GM23338 (cell line): ENCODE measurements at regions not wholly inside any gene's neighbourhood (a gene's known extent, or its start where the extent isn't known, plus 50 kb on each side); places are given as distances from the start of the nearest gene placed in this dataset.

ENCODE experiments used
- ATAC-seq: fragments of 200-7000 bp; cut with Tn5 transposase; 3 replicates; pipeline ENCODE4 v1.9.1; 2020
- DNase-seq: peaks from one replicate; pipeline ENCODE4 v3.0.0-alpha.2; 2015; ENCODE audit warnings: low spot score
- H2AFZ ChIP-seq: fragments of 200-600 bp; sonication (generic); 2 replicates; pipeline ENCODE4 v1.8.0; 2016; ENCODE audit warnings: antibody characterized with exemption, mild to moderate bottlenecking, moderate library complexity
- H3F3A ChIP-seq: fragments of 200-600 bp; sonication (generic); replicated peaks from 2 replicates; pipeline ENCODE4 v1.8.0; 2017; ENCODE audit warnings: antibody characterized with exemption, mixed run types, low read depth
- H3K27ac ChIP-seq: fragments of 200-600 bp; sonication (generic); 2 replicates; pipeline ENCODE4 v1.6.1; 2016; ENCODE audit warnings: low read depth
- H3K27me3 ChIP-seq: fragments of 200-600 bp; sonication (generic); 2 replicates; pipeline ENCODE4 v1.8.0; 2016; ENCODE audit warnings: mild to moderate bottlenecking, mixed run types, moderate library complexity; ENCODE audit not compliant: insufficient read depth
- H3K36me3 ChIP-seq: fragments of 200-600 bp; sonication (generic); 2 replicates; pipeline ENCODE4 v1.8.0; 2016; ENCODE audit warnings: mild to moderate bottlenecking; ENCODE audit not compliant: insufficient read depth
- H3K4me1 ChIP-seq: fragments of 200-600 bp; sonication (generic); 2 replicates; pipeline ENCODE4 v1.8.0; 2016; ENCODE audit warnings: mild to moderate bottlenecking, moderate library complexity; ENCODE audit not compliant: insufficient read depth
- H3K4me2 ChIP-seq: fragments of 200-600 bp; sonication (generic); 2 replicates; pipeline ENCODE4 v1.7.1; 2017; ENCODE audit warnings: mixed run types
- H3K4me3 ChIP-seq: fragments of 200-600 bp; sonication (generic); 2 replicates; pipeline ENCODE4 v1.6.1; 2016; ENCODE audit warnings: mixed run types
- H3K79me2 ChIP-seq: fragments of 200-600 bp; sonication (generic); replicated peaks from 2 replicates; pipeline ENCODE4 v1.8.0; 2017; ENCODE audit warnings: mild to moderate bottlenecking; ENCODE audit not compliant: insufficient read depth
- H3K9me2 ChIP-seq: fragments of 200-600 bp; sonication (generic); 2 replicates; pipeline ENCODE4 v1.8.0; 2017; ENCODE audit not compliant: insufficient read depth
- H4K20me1 ChIP-seq: fragments of 200-600 bp; sonication (generic); replicated peaks from 2 replicates; pipeline ENCODE4 v1.8.0; 2017; ENCODE audit warnings: mild to moderate bottlenecking; ENCODE audit not compliant: insufficient read depth
- H3K27ac Mint-ChIP-seq: 2 replicates; pipeline ENCODE4 v1.8.0; 2020; ENCODE audit warnings: inconsistent platforms, mild to moderate bottlenecking, moderate library complexity, mixed read lengths
- H3K27me3 Mint-ChIP-seq: 3 replicates; pipeline ENCODE4 v1.8.0; 2022; ENCODE audit warnings: low read depth, mild to moderate bottlenecking, moderate library complexity, mixed read lengths, inconsistent platforms; ENCODE audit not compliant: insufficient read depth, poor library complexity
- H3K36me3 Mint-ChIP-seq: 3 replicates; pipeline ENCODE4 v1.8.0; 2021; ENCODE audit warnings: low read depth, mild to moderate bottlenecking, inconsistent platforms, moderate library complexity, mixed read lengths
- H3K4me1 Mint-ChIP-seq: 3 replicates; pipeline ENCODE4 v1.8.0; 2020; ENCODE audit warnings: mild to moderate bottlenecking, inconsistent platforms, mixed read lengths
- H3K4me3 Mint-ChIP-seq: 3 replicates; pipeline ENCODE4 v1.8.0; 2021; ENCODE audit warnings: moderate library complexity, mild to moderate bottlenecking, inconsistent platforms, mixed read lengths
- H3K9me3 Mint-ChIP-seq: 3 replicates; pipeline ENCODE4 v1.8.0; 2020; ENCODE audit warnings: moderate library complexity, mild to moderate bottlenecking, inconsistent platforms, mixed read lengths
- CREB1 ChIP-seq: fragments of 250-450 bp; sonication (Bioruptor Pico); IDR thresholded peaks from 2 replicates; pipeline ENCODE4 v1.5.0; 2020; ENCODE audit warnings: low read depth, mild to moderate bottlenecking, moderate library complexity
- EZH2phosphoT487 ChIP-seq: fragments of 200-600 bp; sonication (generic); IDR thresholded peaks from one replicate; pipeline ENCODE4 v1.8.1; 2018; ENCODE audit warnings: antibody characterized with exemption; ENCODE audit not compliant: unreplicated experiment
- POLR2AphosphoS5 ChIP-seq: IDR thresholded peaks from 2 replicates; pipeline ENCODE4 v1.6.1; 2016; ENCODE audit warnings: antibody characterized with exemption, low read depth
- STAT1 ChIP-seq: IDR thresholded peaks from one replicate; pipeline ENCODE4 v1.6.1; 2016; ENCODE audit warnings: antibody characterized with exemption; ENCODE audit not compliant: unreplicated experiment
- TF ChIP-seq, protein P1 (sequence below): IDR thresholded peaks from one replicate; pipeline ENCODE4 v1.6.1; 2018; ENCODE audit warnings: antibody characterized with exemption; ENCODE audit not compliant: unreplicated experiment
- TF ChIP-seq, protein P2 (sequence below): fragments of 250-450 bp; sonication (Bioruptor Pico); IDR thresholded peaks from 2 replicates; pipeline ENCODE4 v1.5.0; 2020; ENCODE audit warnings: mild to moderate bottlenecking, moderate library complexity
- TF ChIP-seq, protein P3 (sequence below): IDR thresholded peaks from 2 replicates; pipeline ENCODE4 v1.6.1; 2016; ENCODE audit warnings: antibody characterized with exemption

DNA sequence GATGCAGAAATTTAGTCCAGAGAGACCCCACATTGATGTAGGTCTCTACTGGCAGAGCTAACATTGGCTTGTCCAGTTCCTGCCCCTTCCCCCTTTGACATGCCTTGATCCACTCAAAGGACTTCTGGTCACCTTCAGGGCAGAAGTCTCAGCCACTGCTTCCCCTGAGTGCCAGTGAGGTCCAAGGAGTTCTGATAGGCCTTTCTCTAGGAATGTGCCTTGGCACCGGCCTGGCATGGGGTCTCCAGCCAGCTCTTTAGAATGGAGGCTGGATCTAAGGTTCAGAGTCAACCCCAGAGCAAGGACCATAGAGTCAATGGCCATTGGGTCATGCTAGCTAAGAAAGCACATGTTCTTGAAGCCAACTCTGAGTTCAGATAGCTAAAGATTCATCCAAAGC, 88.6 kb upstream of the PJA1 start (continued):
- TF ChIP-seq, protein P1, sequence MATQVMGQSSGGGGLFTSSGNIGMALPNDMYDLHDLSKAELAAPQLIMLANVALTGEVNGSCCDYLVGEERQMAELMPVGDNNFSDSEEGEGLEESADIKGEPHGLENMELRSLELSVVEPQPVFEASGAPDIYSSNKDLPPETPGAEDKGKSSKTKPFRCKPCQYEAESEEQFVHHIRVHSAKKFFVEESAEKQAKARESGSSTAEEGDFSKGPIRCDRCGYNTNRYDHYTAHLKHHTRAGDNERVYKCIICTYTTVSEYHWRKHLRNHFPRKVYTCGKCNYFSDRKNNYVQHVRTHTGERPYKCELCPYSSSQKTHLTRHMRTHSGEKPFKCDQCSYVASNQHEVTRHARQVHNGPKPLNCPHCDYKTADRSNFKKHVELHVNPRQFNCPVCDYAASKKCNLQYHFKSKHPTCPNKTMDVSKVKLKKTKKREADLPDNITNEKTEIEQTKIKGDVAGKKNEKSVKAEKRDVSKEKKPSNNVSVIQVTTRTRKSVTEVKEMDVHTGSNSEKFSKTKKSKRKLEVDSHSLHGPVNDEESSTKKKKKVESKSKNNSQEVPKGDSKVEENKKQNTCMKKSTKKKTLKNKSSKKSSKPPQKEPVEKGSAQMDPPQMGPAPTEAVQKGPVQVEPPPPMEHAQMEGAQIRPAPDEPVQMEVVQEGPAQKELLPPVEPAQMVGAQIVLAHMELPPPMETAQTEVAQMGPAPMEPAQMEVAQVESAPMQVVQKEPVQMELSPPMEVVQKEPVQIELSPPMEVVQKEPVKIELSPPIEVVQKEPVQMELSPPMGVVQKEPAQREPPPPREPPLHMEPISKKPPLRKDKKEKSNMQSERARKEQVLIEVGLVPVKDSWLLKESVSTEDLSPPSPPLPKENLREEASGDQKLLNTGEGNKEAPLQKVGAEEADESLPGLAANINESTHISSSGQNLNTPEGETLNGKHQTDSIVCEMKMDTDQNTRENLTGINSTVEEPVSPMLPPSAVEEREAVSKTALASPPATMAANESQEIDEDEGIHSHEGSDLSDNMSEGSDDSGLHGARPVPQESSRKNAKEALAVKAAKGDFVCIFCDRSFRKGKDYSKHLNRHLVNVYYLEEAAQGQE, result no peak

DNA sequence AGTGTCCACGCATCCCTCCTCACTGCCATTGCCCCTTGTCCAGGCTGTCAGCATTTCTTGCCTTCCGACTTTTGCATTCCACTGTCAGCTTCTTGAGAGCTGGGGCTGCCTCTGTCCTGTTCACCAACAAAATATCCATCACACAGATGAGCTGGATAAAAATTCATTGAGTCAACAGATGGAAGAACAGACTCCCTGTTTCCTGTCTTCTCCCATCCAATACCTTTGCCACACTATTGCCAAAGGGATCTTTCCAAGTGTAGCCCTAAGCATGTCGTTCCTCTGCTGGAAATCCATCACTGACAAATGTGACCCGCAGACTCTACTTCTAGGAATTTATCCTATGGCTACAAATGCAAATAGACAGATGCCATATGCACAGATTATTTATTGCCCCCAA, 78.0 kb upstream of the PJA1 start:
- no peak overlapping the region for H3K4me3 Mint-ChIP-seq
- no peaks in the 10 kb centered on the region for H3K79me2 ChIP-seq
- H3K4me1 ChIP-seq, result no peaks in the 10 kb centered on the region
- no peaks in the 10 kb centered on the region for H3K9me2 ChIP-seq
- no peak for ATAC-seq
- H3K36me3 Mint-ChIP-seq, result no peaks in the 10 kb centered on the region
- no peak overlapping the region for H2AFZ ChIP-seq
- no peaks in the 10 kb centered on the region for H4K20me1 ChIP-seq
- no peak overlapping the region for H3K4me3 ChIP-seq
- H3K27me3 Mint-ChIP-seq, result peaks cover 6% of the 10 kb centered on the region
- no peaks in the 10 kb centered on the region for H3F3A ChIP-seq
- no peaks in the 10 kb centered on the region for H3K27me3 ChIP-seq
- DNase-seq, result no peak
- H3K4me1 Mint-ChIP-seq, result no peaks in the 10 kb centered on the region; the same call in 2 of the 3 replicates
- no peak overlapping the region for H3K4me2 ChIP-seq
- TF ChIP-seq EZH2phosphoT487 (no peak), CREB1 (CRISPR knock-in tag) (no peak), POLR2AphosphoS5 (no peak), STAT1 (no peak)
- TF ChIP-seq, protein P2, sequence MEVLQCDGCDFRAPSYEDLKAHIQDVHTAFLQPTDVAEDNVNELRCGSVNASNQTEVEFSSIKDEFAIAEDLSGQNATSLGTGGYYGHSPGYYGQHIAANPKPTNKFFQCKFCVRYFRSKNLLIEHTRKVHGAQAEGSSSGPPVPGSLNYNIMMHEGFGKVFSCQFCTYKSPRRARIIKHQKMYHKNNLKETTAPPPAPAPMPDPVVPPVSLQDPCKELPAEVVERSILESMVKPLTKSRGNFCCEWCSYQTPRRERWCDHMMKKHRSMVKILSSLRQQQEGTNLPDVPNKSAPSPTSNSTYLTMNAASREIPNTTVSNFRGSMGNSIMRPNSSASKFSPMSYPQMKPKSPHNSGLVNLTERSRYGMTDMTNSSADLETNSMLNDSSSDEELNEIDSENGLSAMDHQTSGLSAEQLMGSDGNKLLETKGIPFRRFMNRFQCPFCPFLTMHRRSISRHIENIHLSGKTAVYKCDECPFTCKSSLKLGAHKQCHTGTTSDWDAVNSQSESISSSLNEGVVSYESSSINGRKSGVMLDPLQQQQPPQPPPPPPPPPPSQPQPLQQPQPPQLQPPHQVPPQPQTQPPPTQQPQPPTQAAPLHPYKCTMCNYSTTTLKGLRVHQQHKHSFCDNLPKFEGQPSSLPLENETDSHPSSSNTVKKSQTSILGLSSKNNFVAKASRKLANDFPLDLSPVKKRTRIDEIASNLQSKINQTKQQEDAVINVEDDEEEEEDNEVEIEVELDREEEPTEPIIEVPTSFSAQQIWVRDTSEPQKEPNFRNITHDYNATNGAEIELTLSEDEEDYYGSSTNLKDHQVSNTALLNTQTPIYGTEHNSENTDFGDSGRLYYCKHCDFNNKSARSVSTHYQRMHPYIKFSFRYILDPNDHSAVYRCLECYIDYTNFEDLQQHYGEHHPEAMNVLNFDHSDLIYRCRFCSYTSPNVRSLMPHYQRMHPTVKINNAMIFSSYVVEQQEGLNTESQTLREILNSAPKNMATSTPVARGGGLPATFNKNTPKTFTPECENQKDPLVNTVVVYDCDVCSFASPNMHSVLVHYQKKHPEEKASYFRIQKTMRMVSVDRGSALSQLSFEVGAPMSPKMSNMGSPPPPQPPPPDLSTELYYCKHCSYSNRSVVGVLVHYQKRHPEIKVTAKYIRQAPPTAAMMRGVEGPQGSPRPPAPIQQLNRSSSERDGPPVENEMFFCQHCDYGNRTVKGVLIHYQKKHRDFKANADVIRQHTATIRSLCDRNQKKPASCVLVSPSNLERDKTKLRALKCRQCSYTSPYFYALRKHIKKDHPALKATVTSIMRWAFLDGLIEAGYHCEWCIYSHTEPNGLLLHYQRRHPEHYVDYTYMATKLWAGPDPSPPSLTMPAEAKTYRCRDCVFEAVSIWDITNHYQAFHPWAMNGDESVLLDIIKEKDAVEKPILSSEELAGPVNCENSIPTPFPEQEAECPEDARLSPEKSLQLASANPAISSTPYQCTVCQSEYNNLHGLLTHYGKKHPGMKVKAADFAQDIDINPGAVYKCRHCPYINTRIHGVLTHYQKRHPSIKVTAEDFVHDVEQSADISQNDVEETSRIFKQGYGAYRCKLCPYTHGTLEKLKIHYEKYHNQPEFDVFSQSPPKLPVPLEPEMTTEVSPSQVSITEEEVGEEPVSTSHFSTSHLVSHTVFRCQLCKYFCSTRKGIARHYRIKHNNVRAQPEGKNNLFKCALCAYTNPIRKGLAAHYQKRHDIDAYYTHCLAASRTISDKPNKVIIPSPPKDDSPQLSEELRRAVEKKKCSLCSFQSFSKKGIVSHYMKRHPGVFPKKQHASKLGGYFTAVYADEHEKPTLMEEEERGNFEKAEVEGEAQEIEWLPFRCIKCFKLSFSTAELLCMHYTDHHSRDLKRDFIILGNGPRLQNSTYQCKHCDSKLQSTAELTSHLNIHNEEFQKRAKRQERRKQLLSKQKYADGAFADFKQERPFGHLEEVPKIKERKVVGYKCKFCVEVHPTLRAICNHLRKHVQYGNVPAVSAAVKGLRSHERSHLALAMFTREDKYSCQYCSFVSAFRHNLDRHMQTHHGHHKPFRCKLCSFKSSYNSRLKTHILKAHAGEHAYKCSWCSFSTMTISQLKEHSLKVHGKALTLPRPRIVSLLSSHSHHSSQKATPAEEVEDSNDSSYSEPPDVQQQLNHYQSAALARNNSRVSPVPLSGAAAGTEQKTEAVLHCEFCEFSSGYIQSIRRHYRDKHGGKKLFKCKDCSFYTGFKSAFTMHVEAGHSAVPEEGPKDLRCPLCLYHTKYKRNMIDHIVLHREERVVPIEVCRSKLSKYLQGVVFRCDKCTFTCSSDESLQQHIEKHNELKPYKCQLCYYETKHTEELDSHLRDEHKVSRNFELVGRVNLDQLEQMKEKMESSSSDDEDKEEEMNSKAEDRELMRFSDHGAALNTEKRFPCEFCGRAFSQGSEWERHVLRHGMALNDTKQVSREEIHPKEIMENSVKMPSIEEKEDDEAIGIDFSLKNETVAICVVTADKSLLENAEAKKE (CRISPR knock-in tag), result no peak
- TF ChIP-seq, protein P3, sequence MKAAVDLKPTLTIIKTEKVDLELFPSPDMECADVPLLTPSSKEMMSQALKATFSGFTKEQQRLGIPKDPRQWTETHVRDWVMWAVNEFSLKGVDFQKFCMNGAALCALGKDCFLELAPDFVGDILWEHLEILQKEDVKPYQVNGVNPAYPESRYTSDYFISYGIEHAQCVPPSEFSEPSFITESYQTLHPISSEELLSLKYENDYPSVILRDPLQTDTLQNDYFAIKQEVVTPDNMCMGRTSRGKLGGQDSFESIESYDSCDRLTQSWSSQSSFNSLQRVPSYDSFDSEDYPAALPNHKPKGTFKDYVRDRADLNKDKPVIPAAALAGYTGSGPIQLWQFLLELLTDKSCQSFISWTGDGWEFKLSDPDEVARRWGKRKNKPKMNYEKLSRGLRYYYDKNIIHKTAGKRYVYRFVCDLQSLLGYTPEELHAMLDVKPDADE, result no peak
- H3K27ac ChIP-seq, result no peak overlapping the region
- H3K27ac Mint-ChIP-seq, result no peak overlapping the region
- H3K9me3 Mint-ChIP-seq, result no peaks in the 10 kb centered on the region; the same call in 2 of the 3 replicates
- H3K36me3 ChIP-seq, result no peaks in the 10 kb centered on the region
